Prostate gland (tissue), 2 donors: ENCODE measurements at regions not wholly inside any gene's neighbourhood (a gene's known extent, or its start where the extent isn't known, plus 50 kb on each side); places are given as distances from the start of the nearest gene placed in this dataset.

ENCODE experiments used
- DNase-seq: peaks from one replicate; pipeline ENCODE4 v3.0.0-alpha.2; 2019; ENCODE audit warnings: low spot score
- H3K27ac ChIP-seq, 2 donors: fragments of 200-600 bp; sonication (generic); 2 replicates each; pipeline ENCODE4 v1.5.1; 2017 to 2019
- H3K27me3 ChIP-seq: fragments of 200-600 bp; sonication (generic); replicated peaks from 2 replicates; pipeline ENCODE4 v1.5.1; 2019; ENCODE audit not compliant: insufficient read depth
- H3K36me3 ChIP-seq, 2 donors: fragments of 200-600 bp; sonication (generic); 1 replicate in 1 of 2; 2 replicates in 1 of 2; pipeline versions ENCODE4 v1.5.1 to v1.8.1; 2017 to 2019
- H3K4me1 ChIP-seq: fragments of 200-600 bp; sonication (generic); replicated peaks from 2 replicates; pipeline ENCODE4 v1.5.1; 2019
- H3K4me3 ChIP-seq, 2 donors: fragments of 200-600 bp; sonication (generic); 2 replicates each; pipeline ENCODE4 v1.5.1; 2017 to 2019
- H3K9me3 ChIP-seq: fragments of 200-600 bp; sonication (generic); 2 replicates; pipeline ENCODE4 v1.5.1; 2017
- POLR2A ChIP-seq: fragments of 450-650 bp; IDR thresholded peaks from one replicate; pipeline ENCODE4 v1.6.1; 2016; ENCODE audit warnings: antibody characterized with exemption, mild to moderate bottlenecking
- POLR2AphosphoS5 ChIP-seq: sonication (generic); formaldehyde crosslinking; IDR thresholded peaks from one replicate; pipeline ENCODE4 v1.6.1; 2017; ENCODE audit warnings: antibody characterized with exemption
- WGBS: methylation state at CpG from one replicate; pipeline ENCODE4 v1.1.5; 2018; 5-methylcytosine and 5-hydroxymethylcytosine counted together
- intact Hi-C: fragments of 100-400 bp; cut with DNase I; formaldehyde crosslinking; loops from one replicate; pipeline ENCODE4 v1.14.2; 2022
- TF ChIP-seq, protein P1 (sequence below), 4 experiments: fragments of 200-600 bp in 2 of 4; fragments of 450-650 bp in 2 of 4; sonication (generic) in 2 of 4; IDR thresholded peaks; 1 replicate in 3 of 4; 2 replicates in 1 of 4; pipeline ENCODE4 v1.5.1; 2016 to 2019; ENCODE audit warnings: antibody characterized with exemption in 4 of 4, mild to moderate bottlenecking in 2 of 4, moderate library complexity in 2 of 4

- TF ChIP-seq POLR2A (no peak), POLR2AphosphoS5 (no peak)
- TF ChIP-seq, protein P1, sequence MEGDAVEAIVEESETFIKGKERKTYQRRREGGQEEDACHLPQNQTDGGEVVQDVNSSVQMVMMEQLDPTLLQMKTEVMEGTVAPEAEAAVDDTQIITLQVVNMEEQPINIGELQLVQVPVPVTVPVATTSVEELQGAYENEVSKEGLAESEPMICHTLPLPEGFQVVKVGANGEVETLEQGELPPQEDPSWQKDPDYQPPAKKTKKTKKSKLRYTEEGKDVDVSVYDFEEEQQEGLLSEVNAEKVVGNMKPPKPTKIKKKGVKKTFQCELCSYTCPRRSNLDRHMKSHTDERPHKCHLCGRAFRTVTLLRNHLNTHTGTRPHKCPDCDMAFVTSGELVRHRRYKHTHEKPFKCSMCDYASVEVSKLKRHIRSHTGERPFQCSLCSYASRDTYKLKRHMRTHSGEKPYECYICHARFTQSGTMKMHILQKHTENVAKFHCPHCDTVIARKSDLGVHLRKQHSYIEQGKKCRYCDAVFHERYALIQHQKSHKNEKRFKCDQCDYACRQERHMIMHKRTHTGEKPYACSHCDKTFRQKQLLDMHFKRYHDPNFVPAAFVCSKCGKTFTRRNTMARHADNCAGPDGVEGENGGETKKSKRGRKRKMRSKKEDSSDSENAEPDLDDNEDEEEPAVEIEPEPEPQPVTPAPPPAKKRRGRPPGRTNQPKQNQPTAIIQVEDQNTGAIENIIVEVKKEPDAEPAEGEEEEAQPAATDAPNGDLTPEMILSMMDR (IDR thresholded peaks at IDR 0.05) = no peak
Measured at GRCh38 chr16:74166456-74166855, 130.2 kb upstream of the PSMD7 start.

GRCh38 chr16:74165566-74166080 is 131.0 kb upstream of the PSMD7 start:
- no peak for DNase-seq
- intact Hi-C loops = no loop called here
- Histone ChIP-seq H3K9me3 (no peaks in the 10 kb centered on the region), H3K4me3 (no peak overlapping the region), H3K36me3 (no peaks in the 10 kb centered on the region), H3K27ac (no peak overlapping the region), H3K4me1 (no peaks in the 10 kb centered on the region), H3K27me3 (no peaks in the 10 kb centered on the region)
- TF ChIP-seq POLR2AphosphoS5 (no peak), POLR2A (no peak)
- TF ChIP-seq, protein P1 (IDR thresholded peaks at IDR 0.05) = no peak
- WGBS = 39% methylated on average over 5 of the region's 5 CpGs

More at GRCh38 chr16:74166456-74166855, 130.2 kb upstream of the PSMD7 start:
- H3K27me3 ChIP-seq = no peaks in the 10 kb centered on the region
- H3K4me1 ChIP-seq = no peaks in the 10 kb centered on the region
- H3K4me3 ChIP-seq = no peak overlapping the region
- WGBS = 34% methylated on average over 2 of the region's 2 CpGs
- no peaks in the 10 kb centered on the region for H3K9me3 ChIP-seq
- DNase-seq = no peak
- no peak overlapping the region for H3K27ac ChIP-seq
- H3K36me3 ChIP-seq = no peaks in the 10 kb centered on the region
- intact Hi-C loops = no loop called here

DNA sequence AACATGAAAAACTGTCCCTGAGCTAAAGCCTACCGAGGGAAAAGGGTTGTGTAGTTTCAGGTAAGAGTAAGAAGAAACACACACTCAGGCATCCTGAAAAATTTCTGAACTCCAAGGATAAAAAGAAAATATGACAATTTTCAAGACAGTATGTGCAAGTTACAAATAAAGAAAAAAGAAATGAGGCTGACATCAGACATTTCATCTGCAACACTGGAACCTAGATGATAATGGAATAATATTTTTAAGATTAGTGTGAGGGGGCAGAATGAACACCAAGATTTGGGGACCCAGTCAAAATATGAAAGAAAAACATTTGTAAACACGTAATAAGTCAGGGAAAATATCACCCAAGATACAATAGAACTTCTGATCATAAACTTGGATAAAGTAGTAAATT is 135.9 kb upstream of the PSMD7 start:
- Histone ChIP-seq H3K4me3 (no peak overlapping the region), H3K4me1 (no peaks in the 10 kb centered on the region), H3K27ac (no peak overlapping the region), H3K27me3 (no peaks in the 10 kb centered on the region), H3K36me3 (no peaks in the 10 kb centered on the region), H3K9me3 (no peaks in the 10 kb centered on the region)
- no peak for DNase-seq
- intact Hi-C loops = no loop called here
- TF ChIP-seq, protein P1 (IDR thresholded peaks at IDR 0.05) = no peak
- TF ChIP-seq POLR2A = no peak
- no peak for TF ChIP-seq POLR2AphosphoS5
- 89% methylated on average over 2 of the region's 2 CpGs for WGBS

DNA sequence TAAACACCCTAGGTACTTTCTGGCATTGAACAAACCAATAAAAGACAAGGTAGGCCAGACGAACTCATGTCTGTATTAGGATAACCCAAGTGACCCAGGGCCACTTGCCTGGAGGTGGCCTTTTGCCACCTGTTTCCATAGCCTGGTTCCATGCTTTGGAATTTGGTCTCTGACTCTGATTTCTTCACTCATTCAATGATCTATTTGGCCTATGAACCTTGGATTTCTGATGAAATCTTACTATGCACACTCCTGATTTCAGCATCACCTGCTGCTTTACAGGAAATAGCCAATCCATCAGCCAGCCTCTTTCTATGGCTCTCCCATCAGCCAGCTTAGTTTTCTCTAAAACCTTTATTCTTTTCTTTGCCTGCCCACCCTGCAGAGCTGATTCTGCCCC is 142.8 kb upstream of the PSMD7 start:
- no peaks in the 10 kb centered on the region for H3K36me3 ChIP-seq
- H3K4me3 ChIP-seq = no peak overlapping the region
- intact Hi-C loops = no loop called here
- H3K4me1 ChIP-seq = no peaks in the 10 kb centered on the region
- no peak for DNase-seq
- no peak overlapping the region for H3K27ac ChIP-seq
- WGBS = 28% methylated on average over 1 of the region's 1 CpG
- H3K9me3 ChIP-seq = no peaks in the 10 kb centered on the region
- H3K27me3 ChIP-seq = no peaks in the 10 kb centered on the region
- TF ChIP-seq POLR2AphosphoS5 = no peak
- no peak for TF ChIP-seq POLR2A
- TF ChIP-seq, protein P1 (IDR thresholded peaks at IDR 0.05) = no peak

DNA sequence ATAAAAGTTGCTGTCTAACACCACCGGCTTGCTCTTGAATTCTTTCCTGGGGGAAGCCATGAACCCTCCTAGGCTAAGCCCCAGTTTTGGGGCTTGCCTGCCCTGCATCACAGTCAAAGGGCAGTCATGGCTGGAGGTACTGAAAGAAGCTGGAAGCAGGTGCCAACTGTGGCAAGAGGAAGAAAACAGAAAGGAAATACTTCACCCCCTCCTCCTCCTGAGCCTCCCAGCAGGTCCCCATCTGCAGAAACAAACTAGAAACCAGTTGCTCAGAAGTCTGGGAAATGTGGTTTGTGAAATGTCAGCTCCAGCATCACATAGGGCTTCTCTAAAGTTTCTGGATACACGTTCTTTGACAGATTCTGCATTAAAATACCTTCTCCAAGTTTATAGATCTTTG is 150.0 kb upstream of the PSMD7 start:
- Histone ChIP-seq H3K36me3 (no peaks in the 10 kb centered on the region), H3K27ac (no peak overlapping the region), H3K9me3 (no peaks in the 10 kb centered on the region), H3K4me3 (no peak overlapping the region), H3K4me1 (no peaks in the 10 kb centered on the region), H3K27me3 (no peaks in the 10 kb centered on the region)
- 75% methylated on average over 2 of the region's 2 CpGs for WGBS
- intact Hi-C loops = no loop called here
- no peak for DNase-seq
- TF ChIP-seq POLR2A (no peak), POLR2AphosphoS5 (no peak)
- TF ChIP-seq, protein P1 (IDR thresholded peaks at IDR 0.05) = no peak
